ENCODE measurements at regions not wholly inside any gene's neighbourhood (a gene's known extent, or its start where the extent isn't known, plus 50 kb on each side); places are given as distances from the start of the nearest gene placed in this dataset.
A peak's percentile ranks its signal among the peaks of the same experiment; 100 is the strongest.

DNA sequence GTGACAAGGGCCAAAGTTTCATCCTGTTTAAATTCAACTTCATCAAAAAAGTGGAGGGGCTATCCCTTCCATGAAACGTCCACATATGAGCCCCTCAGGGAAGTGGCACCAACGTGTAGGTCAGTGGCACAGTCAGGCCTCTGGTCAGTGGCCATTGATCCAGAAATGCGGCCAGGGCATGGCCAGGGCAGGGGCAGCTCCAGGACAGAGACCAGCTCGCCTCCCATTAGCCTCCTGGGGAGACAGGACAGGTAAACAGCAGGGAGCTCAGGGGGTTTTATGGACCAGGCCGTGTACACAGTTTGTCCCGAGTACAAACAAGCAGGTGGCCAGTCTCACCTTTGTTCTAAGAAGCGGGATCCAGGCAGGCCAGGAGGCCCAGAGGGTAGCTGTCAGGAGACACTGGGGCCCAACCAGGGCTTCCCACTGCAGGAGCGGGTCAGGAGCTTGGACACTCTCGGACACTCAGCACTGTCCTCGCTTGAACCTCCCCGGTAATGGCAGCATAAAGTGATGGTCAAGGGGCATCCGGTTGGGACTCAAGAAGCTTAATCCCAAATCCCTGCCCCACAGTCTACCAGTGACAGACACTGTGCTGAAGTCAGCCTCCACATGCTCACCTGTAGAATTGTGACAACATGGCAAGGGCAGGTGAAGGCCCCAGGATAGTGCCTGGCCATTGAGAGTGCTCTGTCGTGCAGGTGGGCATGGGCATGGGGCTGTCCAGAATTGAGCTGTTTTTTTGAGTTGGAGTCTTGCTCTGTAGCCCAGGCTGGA lies 144.1 kb upstream of the ERRFI1 start:
- Histone ChIP-seq H3K36me3 (replicated peaks) (no peaks in the 10 kb centered on the region), H3K4me3 (ENCODE audit: low read depth, low read length) (no peak overlapping the region), H3K27me3 (replicated peaks) (no peaks in the 10 kb centered on the region), H3K27ac (no peak overlapping the region)
- DNase-seq = no peak
- in situ Hi-C loops (cut with HindIII; ENCODE audit: low pct_ligation_motif_present, low sequenced_read_pairs) = no loop called here
- no peak for TF ChIP-seq CTCF (IDR thresholded peaks at IDR 0.05; ENCODE audit: low read depth, low read length, missing control alignments)

- in situ Hi-C loops (cut with HindIII; ENCODE audit: low pct_ligation_motif_present, low sequenced_read_pairs) = no loop called here
- no peak for TF ChIP-seq CTCF (IDR thresholded peaks at IDR 0.05; ENCODE audit: low read depth, low read length, missing control alignments)
- Histone ChIP-seq H3K4me3 (ENCODE audit: low read depth, low read length) (no peak overlapping the region), H3K27me3 (replicated peaks) (no peaks in the 10 kb centered on the region), H3K36me3 (replicated peaks) (no peaks in the 10 kb centered on the region), H3K27ac (peak overlapping the region; percentile 79)
- peak; percentile 68 for DNase-seq
Measured at GRCh38 chr1:8169364-8170058, 143.4 kb upstream of the ERRFI1 start.

DNA sequence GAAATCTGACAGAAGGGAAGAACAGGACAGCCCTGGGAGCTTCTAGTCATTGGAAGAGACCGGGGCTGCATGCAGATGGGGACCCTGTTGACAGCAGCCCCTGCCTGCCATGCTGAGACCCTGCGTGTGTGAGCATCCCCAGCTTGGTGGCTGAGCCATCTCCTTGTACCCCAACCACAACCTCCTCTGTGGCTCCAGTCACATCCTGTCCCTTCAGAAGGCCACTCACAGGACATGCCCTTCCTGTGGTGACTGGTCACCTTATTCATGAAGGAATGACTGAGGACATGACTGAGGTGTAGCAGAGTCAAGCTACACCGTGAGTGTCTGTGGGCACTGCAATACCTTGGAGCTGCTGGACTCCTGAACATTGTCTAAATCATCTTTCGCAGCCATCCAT lies 141.8 kb upstream of the ERRFI1 start:
- in situ Hi-C loops (cut with HindIII; ENCODE audit: low pct_ligation_motif_present, low sequenced_read_pairs) = no loop called here
- no peaks in the 10 kb centered on the region for H3K36me3 ChIP-seq (replicated peaks)
- H3K27ac ChIP-seq = no peak overlapping the region
- no peak overlapping the region for H3K4me3 ChIP-seq (ENCODE audit: low read depth, low read length)
- no peak for DNase-seq
- no peak for TF ChIP-seq CTCF (IDR thresholded peaks at IDR 0.05; ENCODE audit: low read depth, low read length, missing control alignments)
- H3K27me3 ChIP-seq (replicated peaks) = no peaks in the 10 kb centered on the region

- no peak for DNase-seq
- H3K27ac ChIP-seq = no peak overlapping the region
- in situ Hi-C loops (cut with HindIII; ENCODE audit: low pct_ligation_motif_present, low sequenced_read_pairs) = no loop called here
Measured at GRCh38 chr1:8166406-8166805, 140.3 kb upstream of the ERRFI1 start.

DNA sequence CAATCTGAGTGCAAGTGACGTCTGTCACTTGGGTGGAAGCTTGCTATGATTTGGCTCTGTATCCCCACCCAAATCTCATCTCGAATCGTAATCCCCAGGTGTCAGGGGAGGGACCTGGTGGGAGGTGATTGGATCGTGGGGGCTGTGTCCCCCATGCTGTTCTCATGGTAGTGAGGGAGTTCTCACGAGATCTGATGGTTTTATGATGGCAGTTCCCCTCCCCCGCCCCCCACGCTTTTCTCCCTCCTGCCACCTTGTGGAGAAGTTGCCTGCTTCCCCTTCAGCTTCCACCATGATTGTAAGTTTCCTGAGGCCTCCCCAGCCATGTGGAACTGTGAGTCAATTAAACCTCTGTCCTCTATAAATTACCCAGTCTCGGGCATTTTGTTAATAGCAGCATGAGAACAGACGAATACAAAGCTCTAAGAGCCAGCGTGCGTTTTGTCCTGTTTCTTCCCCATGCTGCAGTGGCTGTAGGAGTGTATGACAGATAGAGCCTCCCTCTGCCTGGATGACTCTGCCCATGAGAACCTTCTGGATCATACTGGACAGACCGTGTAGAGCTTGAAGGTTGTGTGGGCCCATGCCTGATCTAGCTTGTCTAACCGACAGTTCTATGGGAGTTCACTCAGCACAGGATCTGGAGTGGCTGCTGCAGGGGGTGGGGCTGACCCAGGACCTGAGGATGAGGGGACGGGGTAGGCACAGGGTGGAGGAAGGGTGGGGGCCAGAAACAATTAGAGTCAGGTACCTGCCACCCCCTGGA lies 139.7 kb upstream of the ERRFI1 start:
- H3K27me3 ChIP-seq (replicated peaks) = no peaks in the 10 kb centered on the region
- no peak for DNase-seq
- H3K36me3 ChIP-seq (replicated peaks) = no peaks in the 10 kb centered on the region
- in situ Hi-C loops (cut with HindIII; ENCODE audit: low pct_ligation_motif_present, low sequenced_read_pairs) = no loop called here
- no peak overlapping the region for H3K4me3 ChIP-seq (ENCODE audit: low read depth, low read length)
- peak; percentile 42 for TF ChIP-seq CTCF (IDR thresholded peaks at IDR 0.05; ENCODE audit: low read depth, low read length, missing control alignments)
- H3K27ac ChIP-seq = no peak overlapping the region

More at GRCh38 chr1:8166406-8166805, 140.3 kb upstream of the ERRFI1 start:
- Histone ChIP-seq H3K36me3 (replicated peaks) (no peaks in the 10 kb centered on the region), H3K27me3 (replicated peaks) (no peaks in the 10 kb centered on the region), H3K4me3 (ENCODE audit: low read depth, low read length) (no peak overlapping the region)
- TF ChIP-seq CTCF (IDR thresholded peaks at IDR 0.05; ENCODE audit: low read depth, low read length, missing control alignments) = no peak
